H9 (cell line): ENCODE measurements at regions not wholly inside any gene's neighbourhood (a gene's known extent, or its start where the extent isn't known, plus 50 kb on each side); places are given as distances from the start of the nearest gene placed in this dataset.

Experiments used
- DNase-seq: peaks from one replicate; pipeline ENCODE4 v3.0.0-alpha.2; 2017
- H2AFZ ChIP-seq: one replicate; pipeline ENCODE4 v1.6.1; 2013; ENCODE audit warnings: mild to moderate bottlenecking, low read length, control low read depth, moderate library complexity
- H2AK5ac ChIP-seq: 2 replicates; pipeline ENCODE4 v1.6.1; 2013; ENCODE audit warnings: low read length, control low read depth, mixed read lengths; ENCODE audit not compliant: insufficient read length
- H2BK120ac ChIP-seq: one replicate; pipeline ENCODE4 v1.6.1; 2013; ENCODE audit warnings: low read depth, mild to moderate bottlenecking, low read length, control low read depth, inconsistent platforms; ENCODE audit not compliant: poor library complexity, severe bottlenecking
- H2BK12ac ChIP-seq: 2 replicates; pipeline ENCODE4 v1.6.1; 2013; ENCODE audit warnings: low read length, control low read depth, mixed read lengths, low read depth; ENCODE audit not compliant: insufficient read length
- H2BK15ac ChIP-seq: 2 replicates; pipeline ENCODE4 v1.6.1; 2013; ENCODE audit warnings: low read depth, low read length, control low read depth
- H2BK20ac ChIP-seq: one replicate; pipeline ENCODE4 v1.6.1; 2013; ENCODE audit warnings: low read depth, mild to moderate bottlenecking, low read length, control low read depth, inconsistent platforms; ENCODE audit not compliant: poor library complexity, severe bottlenecking
- H2BK5ac ChIP-seq: 2 replicates; pipeline ENCODE4 v1.6.1; 2013; ENCODE audit warnings: low read length, control low read depth, mixed read lengths; ENCODE audit not compliant: insufficient read length
- H3K14ac ChIP-seq: 2 replicates; pipeline ENCODE4 v1.6.1; 2013; ENCODE audit warnings: low read length, control low read depth; ENCODE audit not compliant: insufficient read depth
- H3K18ac ChIP-seq: 2 replicates; pipeline ENCODE4 v1.6.1; 2013; ENCODE audit warnings: low read depth, mild to moderate bottlenecking, mixed read lengths, low read length, control low read depth; ENCODE audit not compliant: insufficient read length
- H3K23ac ChIP-seq: 2 replicates; pipeline ENCODE4 v1.6.1; 2013; ENCODE audit warnings: low read length, control low read depth, mixed read lengths, low read depth; ENCODE audit not compliant: insufficient read length
- H3K23me2 ChIP-seq: 2 replicates; pipeline ENCODE4 v1.6.1; 2013; ENCODE audit warnings: low read depth, mild to moderate bottlenecking, mixed read lengths, low read length, control low read depth; ENCODE audit not compliant: insufficient read length, poor library complexity, severe bottlenecking
- H3K27ac ChIP-seq: 2 replicates; pipeline ENCODE4 v1.5.1; 2013; ENCODE audit warnings: low read length, control low read depth, mixed read lengths, low read depth; ENCODE audit not compliant: insufficient read length
- H3K27me3 ChIP-seq: 2 replicates; pipeline ENCODE4 v1.6.1; 2013; ENCODE audit warnings: low read length, control low read depth, inconsistent platforms; ENCODE audit not compliant: insufficient read depth
- H3K4ac ChIP-seq: 2 replicates; pipeline ENCODE4 v1.6.1; 2013; ENCODE audit warnings: low read depth, mild to moderate bottlenecking, control low read depth, inconsistent platforms, low read length, moderate library complexity
- H3K4me1 ChIP-seq: 2 replicates; pipeline ENCODE4 v1.6.1; 2013; ENCODE audit warnings: low read length, control low read depth, inconsistent platforms; ENCODE audit not compliant: insufficient read depth
- H3K4me2 ChIP-seq: 2 replicates; pipeline ENCODE4 v1.6.1; 2013; ENCODE audit warnings: low read length, control low read depth, mixed read lengths; ENCODE audit not compliant: insufficient read length, insufficient read depth
- H3K56ac ChIP-seq: 2 replicates; pipeline ENCODE4 v1.6.1; 2013; ENCODE audit warnings: low read depth, mild to moderate bottlenecking, mixed read lengths, low read length, control low read depth; ENCODE audit not compliant: insufficient read length
- H3K79me1 ChIP-seq: 2 replicates; pipeline ENCODE4 v1.6.1; 2013; ENCODE audit warnings: low read depth, mild to moderate bottlenecking, moderate library complexity, low read length, control low read depth, inconsistent platforms; ENCODE audit not compliant: insufficient read depth, poor library complexity, severe bottlenecking
- H3K79me2 ChIP-seq: 2 replicates; pipeline ENCODE4 v1.6.1; 2013; ENCODE audit warnings: low read length, control low read depth, inconsistent platforms; ENCODE audit not compliant: insufficient read depth
- H3K9ac ChIP-seq: 2 replicates; pipeline ENCODE4 v1.6.1; 2013; ENCODE audit warnings: low read length, control low read depth, mixed read lengths; ENCODE audit not compliant: insufficient read length; ENCODE audit errors: extremely low read depth
- H3K9me3 ChIP-seq: one replicate; pipeline ENCODE4 v1.6.1; 2013; ENCODE audit warnings: low read depth, low read length, inconsistent platforms; ENCODE audit not compliant: control insufficient read depth
- H3T11ph ChIP-seq: one replicate; pipeline ENCODE4 v1.6.1; 2013; ENCODE audit warnings: mild to moderate bottlenecking, low read length, control low read depth, inconsistent platforms
- H4K20me1 ChIP-seq: one replicate; pipeline ENCODE4 v1.6.1; 2013; ENCODE audit not compliant: control insufficient read depth, insufficient read length, insufficient read depth
- H4K5ac ChIP-seq: 2 replicates; pipeline ENCODE4 v1.6.1; 2013; ENCODE audit warnings: low read depth, mild to moderate bottlenecking, mixed read lengths, low read length, control low read depth; ENCODE audit not compliant: insufficient read length
- H4K8ac ChIP-seq: replicated peaks from 2 replicates; pipeline ENCODE4 v1.6.1; 2013; ENCODE audit warnings: low read length, control low read depth, mixed read lengths, low read depth; ENCODE audit not compliant: insufficient read length
- H4K91ac ChIP-seq: 2 replicates; pipeline ENCODE4 v1.6.1; 2013; ENCODE audit warnings: low read depth, mild to moderate bottlenecking, moderate library complexity, mixed read lengths, low read length, control low read depth; ENCODE audit not compliant: insufficient read length
- H3K27ac Mint-ChIP-seq, 3 experiments: 2 replicates in 2 of 3; 3 replicates in 1 of 3; pipeline ENCODE4 v1.8.0; 2020 to 2021; ENCODE audit warnings: mixed read lengths in 3 of 3, mild to moderate bottlenecking in 1 of 3, moderate library complexity in 1 of 3
- H3K27me3 Mint-ChIP-seq: 2 replicates; pipeline ENCODE4 v1.8.0; 2021; ENCODE audit warnings: low read depth, mild to moderate bottlenecking, moderate library complexity, mixed read lengths
- H3K36me3 Mint-ChIP-seq, 3 experiments: 2 replicates in 2 of 3; 3 replicates in 1 of 3; pipeline ENCODE4 v1.8.0; 2020 to 2021; ENCODE audit warnings: low read depth in 3 of 3, mixed read lengths in 3 of 3; ENCODE audit not compliant: insufficient read depth in 1 of 3
- H3K4me1 Mint-ChIP-seq, 2 experiments: 2 replicates each; pipeline ENCODE4 v1.8.0; 2020; ENCODE audit warnings: mixed read lengths in 2 of 2
- H3K4me3 Mint-ChIP-seq, 2 experiments: 2 replicates in 1 of 2; 3 replicates in 1 of 2; pipeline ENCODE4 v1.8.0; 2020 to 2021; ENCODE audit warnings: mild to moderate bottlenecking in 2 of 2, mixed read lengths in 2 of 2, moderate library complexity in 1 of 2
- H3K9me3 Mint-ChIP-seq, 2 experiments: 2 replicates in 1 of 2; 3 replicates in 1 of 2; pipeline ENCODE4 v1.8.0; 2020; ENCODE audit warnings: mild to moderate bottlenecking in 2 of 2, mixed read lengths in 2 of 2, moderate library complexity in 1 of 2
- WGBS: extraction: QIAGEN DNeasy Blood & Tissue Kit; methylation state at CpG from one replicate; pipeline ENCODE4 v1.1.7; 2013; ENCODE audit warnings: missing lambda C conversion rate, low lambda C conversion rate, mixed read lengths; ENCODE audit not compliant: insufficient read length; ENCODE audit errors: extremely low coverage; 5-methylcytosine and 5-hydroxymethylcytosine counted together
- TF ChIP-seq, protein P1 (sequence below): fragments of 200-600 bp; sonication (generic); conservative IDR thresholded peaks from 3 replicates; pipeline ENCODE4 v1.8.0; 2021; ENCODE audit warnings: antibody characterized with exemption, mild to moderate bottlenecking

DNA sequence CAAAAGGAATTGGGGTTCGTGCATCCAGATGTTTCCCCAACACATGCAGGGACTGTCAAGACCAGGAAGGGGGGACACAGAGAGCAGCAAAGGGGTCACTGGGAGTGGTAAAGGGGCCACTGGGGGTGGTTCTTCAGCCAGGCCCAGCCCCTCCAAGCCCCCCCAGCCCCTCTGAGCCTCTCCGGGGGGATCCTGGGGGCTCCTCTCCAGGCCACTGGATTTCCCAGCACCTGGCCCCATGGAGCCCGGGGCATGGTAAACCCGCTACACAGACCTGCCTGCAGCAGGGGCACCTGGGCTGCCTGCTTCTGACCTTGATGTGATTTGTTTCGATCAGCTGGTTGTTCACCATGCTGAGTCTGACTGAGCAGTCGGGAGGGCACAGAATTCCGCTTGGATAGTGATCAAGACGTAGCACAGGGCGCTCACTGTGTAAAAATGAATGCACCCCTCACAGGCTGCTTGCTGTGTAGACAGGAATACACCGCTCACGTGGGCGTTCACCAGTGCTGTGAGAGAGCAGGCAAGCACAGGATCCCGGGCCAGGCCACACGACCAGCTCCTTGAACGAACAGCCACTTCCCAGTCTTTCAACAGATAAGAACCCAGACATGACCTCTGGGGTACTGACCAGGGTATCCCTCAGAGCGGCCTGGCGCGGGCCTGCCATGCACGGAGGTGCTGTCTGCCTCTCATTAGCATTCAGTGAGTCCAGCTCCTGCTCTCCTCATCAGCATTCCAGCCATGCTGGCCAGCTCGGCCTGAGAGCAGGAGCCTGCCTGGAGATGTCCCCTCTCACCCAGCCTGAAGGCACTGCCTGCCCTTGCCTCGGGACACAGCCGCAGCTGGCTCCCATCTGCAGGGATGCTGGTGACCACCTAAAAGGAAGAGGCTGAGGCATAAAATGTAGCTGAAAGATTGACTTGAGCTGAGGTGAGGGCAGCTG, 73.3 kb upstream of the OTOS start:
- H4K8ac ChIP-seq, result no peak overlapping the region
- no peak overlapping the region for H3K4ac ChIP-seq
- no peaks in the 10 kb centered on the region for H3K79me1 ChIP-seq
- Mint-ChIP-seq H3K36me3 (no peaks in the 10 kb centered on the region), H3K4me1 (0 out of 4 replicates have a peak, but pooled peaks cover 0 to 4% of the 10 kb centered on the region in 2 experiments), H3K27me3 (peaks cover 11% of the 10 kb centered on the region), H3K4me3 (no peak overlapping the region; a peak in 1 of 5 replicates), H3K27ac (peak overlapping the region in 1 of 3 experiments; percentile 80; a peak in 1 of 7 replicates), H3K9me3 (no peaks in the 10 kb centered on the region)
- no peaks in the 10 kb centered on the region for H3K79me2 ChIP-seq
- no peaks in the 10 kb centered on the region for H3K23me2 ChIP-seq
- no peak overlapping the region for H2AK5ac ChIP-seq
- no peaks in the 10 kb centered on the region for H3K9me3 ChIP-seq
- no peak overlapping the region for H2AFZ ChIP-seq
- no peak overlapping the region for H2BK20ac ChIP-seq
- no peak overlapping the region for H3T11ph ChIP-seq
- TF ChIP-seq, protein P1, sequence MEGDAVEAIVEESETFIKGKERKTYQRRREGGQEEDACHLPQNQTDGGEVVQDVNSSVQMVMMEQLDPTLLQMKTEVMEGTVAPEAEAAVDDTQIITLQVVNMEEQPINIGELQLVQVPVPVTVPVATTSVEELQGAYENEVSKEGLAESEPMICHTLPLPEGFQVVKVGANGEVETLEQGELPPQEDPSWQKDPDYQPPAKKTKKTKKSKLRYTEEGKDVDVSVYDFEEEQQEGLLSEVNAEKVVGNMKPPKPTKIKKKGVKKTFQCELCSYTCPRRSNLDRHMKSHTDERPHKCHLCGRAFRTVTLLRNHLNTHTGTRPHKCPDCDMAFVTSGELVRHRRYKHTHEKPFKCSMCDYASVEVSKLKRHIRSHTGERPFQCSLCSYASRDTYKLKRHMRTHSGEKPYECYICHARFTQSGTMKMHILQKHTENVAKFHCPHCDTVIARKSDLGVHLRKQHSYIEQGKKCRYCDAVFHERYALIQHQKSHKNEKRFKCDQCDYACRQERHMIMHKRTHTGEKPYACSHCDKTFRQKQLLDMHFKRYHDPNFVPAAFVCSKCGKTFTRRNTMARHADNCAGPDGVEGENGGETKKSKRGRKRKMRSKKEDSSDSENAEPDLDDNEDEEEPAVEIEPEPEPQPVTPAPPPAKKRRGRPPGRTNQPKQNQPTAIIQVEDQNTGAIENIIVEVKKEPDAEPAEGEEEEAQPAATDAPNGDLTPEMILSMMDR, result no peak
- H4K20me1 ChIP-seq, result no peaks in the 10 kb centered on the region
- no peak overlapping the region for H2BK15ac ChIP-seq
- no peaks in the 10 kb centered on the region for H3K4me1 ChIP-seq
- no peak overlapping the region for H2BK12ac ChIP-seq
- no peak overlapping the region for H3K4me2 ChIP-seq
- H2BK120ac ChIP-seq, result no peak overlapping the region
- H3K56ac ChIP-seq, result no peak overlapping the region
- DNase-seq, result peak; percentile 11
- WGBS, result no CpG with 5 or more reads among the region's 22 CpGs
- H3K18ac ChIP-seq, result no peak overlapping the region
- H3K27me3 ChIP-seq, result no peaks in the 10 kb centered on the region
- no peak overlapping the region for H2BK5ac ChIP-seq
- H4K5ac ChIP-seq, result no peak overlapping the region
- H3K27ac ChIP-seq, result no peak overlapping the region
- H3K14ac ChIP-seq, result no peak overlapping the region
- no peak overlapping the region for H3K23ac ChIP-seq
- no peak overlapping the region for H4K91ac ChIP-seq
- no peak overlapping the region for H3K9ac ChIP-seq
